Ishikawa (cell line): ENCODE measurements at regions not wholly inside any gene's neighbourhood (a gene's known extent, or its start where the extent isn't known, plus 50 kb on each side); places are given as distances from the start of the nearest gene placed in this dataset.

ENCODE experiments used
- CEBPB ChIP-seq: IDR thresholded peaks from 2 replicates; pipeline ENCODE4 v1.6.1; 2012
- CREB1 ChIP-seq: IDR thresholded peaks from 2 replicates; pipeline ENCODE4 v1.6.1; 2012; ENCODE audit warnings: low read depth
- EGR1 ChIP-seq: IDR thresholded peaks from 2 replicates; pipeline ENCODE4 v1.6.1; 2012
- EP300 ChIP-seq: IDR thresholded peaks from 2 replicates; pipeline ENCODE4 v1.6.1; 2012; ENCODE audit warnings: borderline replicate concordance
- FOXM1 ChIP-seq: IDR thresholded peaks from 2 replicates; pipeline ENCODE4 v1.6.1; 2012; ENCODE audit warnings: low read depth, borderline replicate concordance
- MAX ChIP-seq: IDR thresholded peaks from 2 replicates; pipeline ENCODE4 v1.6.1; 2012
- NFIC ChIP-seq: IDR thresholded peaks from 2 replicates; pipeline ENCODE4 v1.6.1; 2012
- RAD21 ChIP-seq: IDR thresholded peaks from 2 replicates; pipeline ENCODE4 v1.6.1; 2012; ENCODE audit warnings: low read depth
- TAF1 ChIP-seq: IDR thresholded peaks from 2 replicates; pipeline ENCODE4 v1.6.1; 2012; ENCODE audit warnings: low read depth, mild to moderate bottlenecking
- TCF12 ChIP-seq: IDR thresholded peaks from 2 replicates; pipeline ENCODE4 v1.6.1; 2012; ENCODE audit warnings: low read depth
- TEAD4 ChIP-seq: IDR thresholded peaks from 2 replicates; pipeline ENCODE4 v1.6.1; 2012
- YY1 ChIP-seq: IDR thresholded peaks from 2 replicates; pipeline ENCODE4 v1.6.1; 2012; ENCODE audit warnings: low read depth
- ZBTB7A ChIP-seq: IDR thresholded peaks from 2 replicates; pipeline ENCODE4 v1.6.1; 2012; ENCODE audit warnings: low read depth
- TF ChIP-seq, protein P1 (sequence below): IDR thresholded peaks from 2 replicates; pipeline ENCODE4 v1.6.1; 2012
- TF ChIP-seq, protein P2 (sequence below): IDR thresholded peaks from 2 replicates; pipeline ENCODE4 v1.6.1; 2012; ENCODE audit warnings: low read depth, mild to moderate bottlenecking

DNA sequence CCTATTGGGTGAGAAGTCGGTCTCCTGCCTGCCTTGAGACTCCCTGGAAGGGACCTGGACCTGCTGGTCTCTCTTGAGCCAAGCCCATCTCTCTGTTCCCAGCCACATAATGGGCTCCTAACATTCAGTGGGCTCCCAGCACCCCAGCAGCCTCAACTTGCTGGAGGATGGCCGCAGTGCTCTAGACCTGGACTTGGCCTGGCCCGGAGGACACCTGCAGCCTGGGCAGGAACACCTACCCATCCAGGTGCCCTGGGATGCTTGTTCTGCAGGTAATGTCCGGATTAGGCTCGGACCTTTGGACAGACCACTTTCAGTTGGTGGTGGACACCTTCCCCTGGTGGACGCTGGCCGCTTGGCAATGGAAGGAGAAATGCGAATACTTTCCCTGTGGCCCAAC is 214.6 kb downstream of the URI1 start:
- TF ChIP-seq CEBPB (no peak), EP300 (no peak), TCF12 (no peak), CREB1 (no peak), MAX (no peak), EGR1 (no peak), ZBTB7A (no peak), YY1 (no peak), FOXM1 (no peak), NFIC (no peak)
- TF ChIP-seq, protein P1, sequence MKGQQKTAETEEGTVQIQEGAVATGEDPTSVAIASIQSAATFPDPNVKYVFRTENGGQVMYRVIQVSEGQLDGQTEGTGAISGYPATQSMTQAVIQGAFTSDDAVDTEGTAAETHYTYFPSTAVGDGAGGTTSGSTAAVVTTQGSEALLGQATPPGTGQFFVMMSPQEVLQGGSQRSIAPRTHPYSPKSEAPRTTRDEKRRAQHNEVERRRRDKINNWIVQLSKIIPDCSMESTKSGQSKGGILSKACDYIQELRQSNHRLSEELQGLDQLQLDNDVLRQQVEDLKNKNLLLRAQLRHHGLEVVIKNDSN: no peak
- TF ChIP-seq, protein P2, sequence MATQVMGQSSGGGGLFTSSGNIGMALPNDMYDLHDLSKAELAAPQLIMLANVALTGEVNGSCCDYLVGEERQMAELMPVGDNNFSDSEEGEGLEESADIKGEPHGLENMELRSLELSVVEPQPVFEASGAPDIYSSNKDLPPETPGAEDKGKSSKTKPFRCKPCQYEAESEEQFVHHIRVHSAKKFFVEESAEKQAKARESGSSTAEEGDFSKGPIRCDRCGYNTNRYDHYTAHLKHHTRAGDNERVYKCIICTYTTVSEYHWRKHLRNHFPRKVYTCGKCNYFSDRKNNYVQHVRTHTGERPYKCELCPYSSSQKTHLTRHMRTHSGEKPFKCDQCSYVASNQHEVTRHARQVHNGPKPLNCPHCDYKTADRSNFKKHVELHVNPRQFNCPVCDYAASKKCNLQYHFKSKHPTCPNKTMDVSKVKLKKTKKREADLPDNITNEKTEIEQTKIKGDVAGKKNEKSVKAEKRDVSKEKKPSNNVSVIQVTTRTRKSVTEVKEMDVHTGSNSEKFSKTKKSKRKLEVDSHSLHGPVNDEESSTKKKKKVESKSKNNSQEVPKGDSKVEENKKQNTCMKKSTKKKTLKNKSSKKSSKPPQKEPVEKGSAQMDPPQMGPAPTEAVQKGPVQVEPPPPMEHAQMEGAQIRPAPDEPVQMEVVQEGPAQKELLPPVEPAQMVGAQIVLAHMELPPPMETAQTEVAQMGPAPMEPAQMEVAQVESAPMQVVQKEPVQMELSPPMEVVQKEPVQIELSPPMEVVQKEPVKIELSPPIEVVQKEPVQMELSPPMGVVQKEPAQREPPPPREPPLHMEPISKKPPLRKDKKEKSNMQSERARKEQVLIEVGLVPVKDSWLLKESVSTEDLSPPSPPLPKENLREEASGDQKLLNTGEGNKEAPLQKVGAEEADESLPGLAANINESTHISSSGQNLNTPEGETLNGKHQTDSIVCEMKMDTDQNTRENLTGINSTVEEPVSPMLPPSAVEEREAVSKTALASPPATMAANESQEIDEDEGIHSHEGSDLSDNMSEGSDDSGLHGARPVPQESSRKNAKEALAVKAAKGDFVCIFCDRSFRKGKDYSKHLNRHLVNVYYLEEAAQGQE: no peak

- TF ChIP-seq CREB1 (no peak), MAX (no peak), TEAD4 (no peak), TCF12 (no peak), NFIC (no peak), YY1 (no peak), ZBTB7A (no peak), CEBPB (no peak), EP300 (no peak), EGR1 (no peak), RAD21 (no peak), FOXM1 (no peak), TAF1 (no peak)
- TF ChIP-seq, protein P2: no peak
- TF ChIP-seq, protein P1: no peak
These were observed 213.9 kb upstream of the ZNF536 start for GRCh38 chr19:30158067-30158892.

DNA sequence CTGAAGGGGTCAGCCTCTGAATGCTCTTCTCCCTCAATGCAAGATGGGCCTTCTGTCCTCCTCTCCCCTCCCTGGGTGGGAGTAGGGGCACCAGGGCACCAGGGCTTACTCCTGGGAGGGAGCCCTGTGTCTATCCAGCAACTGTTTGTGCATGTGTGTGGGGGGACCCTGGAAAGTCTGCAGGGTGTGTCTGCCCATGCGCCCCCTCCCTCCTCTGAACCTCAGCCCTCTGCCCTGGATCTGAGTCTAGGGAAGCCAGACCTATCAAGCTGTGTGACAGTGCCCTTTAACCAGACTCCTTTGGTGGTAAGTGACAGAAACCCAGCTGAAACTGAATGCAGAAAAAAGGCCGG is 213.3 kb upstream of the ZNF536 start:
- TF ChIP-seq MAX (no peak), CREB1 (no peak), NFIC (no peak), EP300 (no peak), ZBTB7A (no peak), EGR1 (no peak), TCF12 (no peak), RAD21 (no peak), CEBPB (no peak), TEAD4 (no peak), FOXM1 (no peak), YY1 (no peak)
- TF ChIP-seq, protein P2: no peak
- TF ChIP-seq, protein P1: no peak
